ENCODE measurements at regions not wholly inside any gene's neighbourhood (a gene's known extent, or its start where the extent isn't known, plus 50 kb on each side); places are given as distances from the start of the nearest gene placed in this dataset.

GRCh38 chr18:40404284-40404683 lies 1550.8 kb upstream of the PIK3C3 start:
- 89 to 98% (median 93%) methylated on average over 1 of the region's 1 CpG for WGBS, 5 donors
- H3K9me3 ChIP-seq = no peaks in the 10 kb centered on the region

GRCh38 chr18:40402052-40402451 lies 1553.0 kb upstream of the PIK3C3 start:
- WGBS, 5 donors = 59 to 75% (median 71%) methylated on average over 1 of the region's 1 CpG
- Histone ChIP-seq H3K27ac (no peak overlapping the region), H3K27me3 (replicated peaks in 1 of 7) (no peaks in the 10 kb centered on the region), H3K9me3 (no peaks in the 10 kb centered on the region), H3K4me1 (no peaks in the 10 kb centered on the region), H3K36me3 (no peaks in the 10 kb centered on the region), H3K4me3 (no peak overlapping the region)
- TF ChIP-seq CTCF (IDR thresholded peaks at IDR 0.05 in 8 of 11, conservative IDR thresholded peaks at IDR 0.05 in 3 of 11) (no peak), POLR2A (IDR thresholded peaks at IDR 0.05) (no peak)
- DNase-seq = no peak
- intact Hi-C loops (cut with DNase I; ENCODE audit: low total_unique reads) = no loop called here

More at GRCh38 chr18:40404284-40404683, 1550.8 kb upstream of the PIK3C3 start:
- intact Hi-C loops (cut with DNase I; ENCODE audit: low total_unique reads) = no loop called here
- DNase-seq = no peak
- no peak overlapping the region for H3K4me3 ChIP-seq
- no peak for TF ChIP-seq POLR2AphosphoS5 (IDR thresholded peaks at IDR 0.05)
- TF ChIP-seq CTCF (IDR thresholded peaks at IDR 0.05 in 8 of 11, conservative IDR thresholded peaks at IDR 0.05 in 3 of 11) = no peak
- no peak for TF ChIP-seq POLR2A (IDR thresholded peaks at IDR 0.05)
- H3K27me3 ChIP-seq (replicated peaks in 1 of 7) = no peaks in the 10 kb centered on the region
- H3K4me1 ChIP-seq = no peaks in the 10 kb centered on the region
- H3K27ac ChIP-seq = no peak overlapping the region
- no peaks in the 10 kb centered on the region for H3K36me3 ChIP-seq

- Histone ChIP-seq H3K27me3 (replicated peaks in 1 of 7) (no peaks in the 10 kb centered on the region), H3K4me1 (no peaks in the 10 kb centered on the region), H3K4me3 (no peak overlapping the region), H3K27ac (no peak overlapping the region), H3K36me3 (no peaks in the 10 kb centered on the region), H3K9me3 (peaks cover 0 to 8% (median 0%) of the 10 kb centered on the region in 8 donors)
- 75 to 91% (median 84%) methylated on average over 2 of the region's 2 CpGs for WGBS, 5 donors
- DNase-seq = no peak
- intact Hi-C loops (cut with DNase I; ENCODE audit: low total_unique reads) = no loop called here
- no peak for TF ChIP-seq POLR2AphosphoS5 (IDR thresholded peaks at IDR 0.05)
- TF ChIP-seq POLR2A (IDR thresholded peaks at IDR 0.05) = no peak
- no peak for TF ChIP-seq CTCF (IDR thresholded peaks at IDR 0.05 in 8 of 11, conservative IDR thresholded peaks at IDR 0.05 in 3 of 11)
Measured at GRCh38 chr18:40388121-40388520, 1566.9 kb upstream of the PIK3C3 start.

- intact Hi-C loops (cut with DNase I; ENCODE audit: low total_unique reads) = no loop called here
- peaks cover 0 to 8% (median 0%) of the 10 kb centered on the region in 8 donors for H3K9me3 ChIP-seq
- H3K4me1 ChIP-seq = no peaks in the 10 kb centered on the region
- no peak for DNase-seq
- no peak overlapping the region for H3K27ac ChIP-seq
- 89 to 94% (median 93%) methylated on average over 3 of the region's 3 CpGs for WGBS, 5 donors
- H3K27me3 ChIP-seq (replicated peaks in 1 of 7) = no peaks in the 10 kb centered on the region
- TF ChIP-seq CTCF (IDR thresholded peaks at IDR 0.05 in 8 of 11, conservative IDR thresholded peaks at IDR 0.05 in 3 of 11) = no peak
- no peak for TF ChIP-seq POLR2AphosphoS5 (IDR thresholded peaks at IDR 0.05)
- no peak for TF ChIP-seq POLR2A (IDR thresholded peaks at IDR 0.05)
- H3K36me3 ChIP-seq = no peaks in the 10 kb centered on the region
- no peak overlapping the region for H3K4me3 ChIP-seq
Measured at GRCh38 chr18:40387130-40387787, 1567.8 kb upstream of the PIK3C3 start.
